Esophagus squamous epithelium (tissue), 4 donors: ENCODE measurements at regions not wholly inside any gene's neighbourhood (a gene's known extent, or its start where the extent isn't known, plus 50 kb on each side); places are given as distances from the start of the nearest gene placed in this dataset.

Source experiments
- CTCF ChIP-seq, 6 experiments: fragments of 450-650 bp in 4 of 6; fragments of 200-600 bp in 2 of 6; sonication (generic) in 2 of 6; IDR thresholded peaks; one replicate each; pipeline ENCODE4 v1.5.1; 2016 to 2019; ENCODE audit warnings: antibody characterized with exemption in 6 of 6, mild to moderate bottlenecking in 4 of 6, moderate library complexity in 4 of 6
- POLR2A ChIP-seq, 4 donors: fragments of 450-650 bp; IDR thresholded peaks; one replicate each; pipeline ENCODE4 v1.6.1; 2017; ENCODE audit warnings: antibody characterized with exemption in 4 of 4, mild to moderate bottlenecking in 4 of 4, moderate library complexity in 3 of 4

GRCh38 chr10:28089467-28089866, 90.6 kb upstream of the ODAD2 start:
- TF ChIP-seq CTCF (IDR thresholded peaks at IDR 0.05) (no peak), POLR2A (IDR thresholded peaks at IDR 0.05) (no peak)
